SK-N-SH (cell line): ENCODE measurements at regions not wholly inside any gene's neighbourhood (a gene's known extent, or its start where the extent isn't known, plus 50 kb on each side); places are given as distances from the start of the nearest gene placed in this dataset.

Experiments used
- CTCF ChIA-PET: fragments of 300-600, 350-600 bp; formaldehyde crosslinking; extraction: SDS; loops from one replicate; lab custom pipeline; 2021; lab: Yijun Ruan, JAX
- POLR2A ChIA-PET: fragments of 350-600 bp; sonication (Branson Sonifier 250); formaldehyde crosslinking; extraction: SDS; loops from one replicate; lab custom pipeline; 2020; ENCODE audit warnings: antibody characterized with exemption, inconsistent platforms; lab: Yijun Ruan, JAX
- DNase-seq: peaks from one replicate; pipeline ENCODE4 v3.0.0; 2012
- H2AFZ ChIP-seq: fragments of 200-600 bp; sonication (generic); 2 replicates; pipeline ENCODE4 v1.8.1; 2016; ENCODE audit warnings: antibody characterized with exemption, mild to moderate bottlenecking, low read depth
- H3F3A ChIP-seq: fragments of 200-600 bp; sonication (generic); replicated peaks from 2 replicates; pipeline ENCODE3; 2016; ENCODE audit warnings: antibody characterized with exemption, mild to moderate bottlenecking; ENCODE audit not compliant: insufficient read depth
- H3K27ac ChIP-seq, 2 experiments: fragments of 200-500 bp in 1 of 2; fragments of 200-600 bp in 1 of 2; sonication (Bioruptor generic) in 1 of 2; sonication (generic), shearing (Covaris generic) in 1 of 2; 2 replicates each; pipeline versions ENCODE4 v1.5.1 to v1.6.1; 2014 to 2016; ENCODE audit warnings: low read depth in 2 of 2, inconsistent platforms in 1 of 2, low read length in 1 of 2, mild to moderate bottlenecking in 1 of 2, mixed read lengths in 1 of 2
- H3K27me3 ChIP-seq: fragments of 200-600 bp; sonication (generic), shearing (Covaris generic); 2 replicates; pipeline ENCODE4 v1.6.1; 2016; ENCODE audit warnings: mixed run types; ENCODE audit not compliant: insufficient read depth
- H3K36me3 ChIP-seq, 2 experiments: fragments of 200-500 bp in 1 of 2; fragments of 200-600 bp in 1 of 2; sonication (Bioruptor generic) in 1 of 2; sonication (generic) in 1 of 2; replicated peaks in 1 of 2; 2 replicates each; pipeline versions ENCODE3 to v1.5.1; 2014 to 2016; ENCODE audit warnings: low read length in 1 of 2, mild to moderate bottlenecking in 1 of 2; ENCODE audit not compliant: insufficient read depth in 2 of 2, control insufficient read depth in 1 of 2
- H3K4me1 ChIP-seq, 2 experiments: fragments of 200-500 bp in 1 of 2; fragments of 200-600 bp in 1 of 2; sonication (Bioruptor generic) in 1 of 2; sonication (generic), shearing (Covaris generic) in 1 of 2; 2 replicates each; pipeline versions ENCODE4 v1.5.1 to v1.6.1; 2014 to 2016; ENCODE audit warnings: low read depth in 1 of 2, low read length in 1 of 2, mixed run types in 1 of 2; ENCODE audit not compliant: insufficient read depth in 2 of 2, control insufficient read depth in 1 of 2
- H3K4me2 ChIP-seq: fragments of 200-600 bp; sonication (generic), shearing (Covaris generic); 2 replicates; pipeline ENCODE4 v1.6.1; 2017; ENCODE audit warnings: mixed run types
- H3K4me3 ChIP-seq, 2 experiments: fragments of 200-500 bp in 1 of 2; fragments of 200-600 bp in 1 of 2; sonication (Bioruptor generic) in 1 of 2; sonication (generic), shearing (Covaris generic) in 1 of 2; 2 replicates each; pipeline versions ENCODE4 v1.5.1 to v1.8.1; 2014 to 2016; ENCODE audit warnings: low read depth in 2 of 2, inconsistent platforms in 1 of 2, low read length in 1 of 2, mild to moderate bottlenecking in 1 of 2, mixed read lengths in 1 of 2, moderate library complexity in 1 of 2
- H3K79me2 ChIP-seq: fragments of 200-600 bp; sonication (generic); 2 replicates; pipeline ENCODE4 v1.8.1; 2017; ENCODE audit warnings: mild to moderate bottlenecking; ENCODE audit not compliant: insufficient read depth
- H3K9ac ChIP-seq: fragments of 200-600 bp; sonication (generic); 2 replicates; pipeline ENCODE4 v1.6.1; 2017; ENCODE audit warnings: mixed run types
- H3K9me2 ChIP-seq: fragments of 200-600 bp; sonication (generic); 2 replicates; pipeline ENCODE4 v1.6.1; 2017; ENCODE audit warnings: mixed run types
- H3K9me3 ChIP-seq: fragments of 200-600 bp; sonication (generic); 2 replicates; pipeline ENCODE4 v1.6.1; 2017; ENCODE audit warnings: mixed run types, mild to moderate bottlenecking, moderate library complexity
- H4K20me1 ChIP-seq: fragments of 200-600 bp; sonication (generic); 2 replicates; pipeline ENCODE4 v1.6.1; 2017; ENCODE audit warnings: mild to moderate bottlenecking, mixed run types; ENCODE audit not compliant: insufficient read depth
- ELF1 ChIP-seq: IDR thresholded peaks from 2 replicates; pipeline ENCODE4 v1.4.0; 2012
- EP300 ChIP-seq, 2 experiments: IDR thresholded peaks; 2 replicates each; pipeline versions ENCODE4 v1.4.0 to v1.6.1; 2012; ENCODE audit warnings: borderline replicate concordance in 1 of 2, low read depth in 1 of 2, low read length in 1 of 2
- FOXJ3 ChIP-seq: sonication (generic); formaldehyde crosslinking; IDR thresholded peaks from 2 replicates; pipeline ENCODE4 v1.5.1; 2020; ENCODE audit warnings: mild to moderate bottlenecking, missing genetic modification reagents
- FOXM1 ChIP-seq: IDR thresholded peaks from 2 replicates; pipeline ENCODE4 v1.4.0; 2012; ENCODE audit warnings: low read depth, mild to moderate bottlenecking
- GABPA ChIP-seq: IDR thresholded peaks from 2 replicates; pipeline ENCODE4 v1.4.0; 2012; ENCODE audit warnings: low read depth, mild to moderate bottlenecking
- GATA2 ChIP-seq: sonication (generic); formaldehyde crosslinking; IDR thresholded peaks from 2 replicates; pipeline ENCODE4 v1.5.0; 2020; ENCODE audit warnings: mild to moderate bottlenecking, missing genetic modification reagents
- MEF2A ChIP-seq: IDR thresholded peaks from 2 replicates; pipeline ENCODE4 v1.4.0; 2012; ENCODE audit warnings: low read depth, borderline replicate concordance
- NRF1 ChIP-seq: IDR thresholded peaks from 2 replicates; pipeline ENCODE4 v1.6.1; 2012; ENCODE audit warnings: low read depth, mild to moderate bottlenecking, low read length
- POLR2AphosphoS5 ChIP-seq: IDR thresholded peaks from 2 replicates; pipeline ENCODE4 v1.6.1; 2012; ENCODE audit warnings: low read depth, low read length
- RAD21 ChIP-seq: IDR thresholded peaks from 2 replicates; pipeline ENCODE4 v1.6.1; 2012; ENCODE audit warnings: mild to moderate bottlenecking, low read length
- RCOR1 ChIP-seq: fragments of 150-350 bp; IDR thresholded peaks from 2 replicates; pipeline ENCODE4 v1.6.1; 2017; ENCODE audit warnings: antibody characterized with exemption, low read length
- RFX5 ChIP-seq: IDR thresholded peaks from 2 replicates; pipeline ENCODE4 v1.6.1; 2012; ENCODE audit warnings: mild to moderate bottlenecking, improper control_type of control experiment, low read length
- SMC3 ChIP-seq: IDR thresholded peaks from 2 replicates; pipeline ENCODE4 v1.6.1; 2012; ENCODE audit warnings: low read depth, low read length, improper control_type of control experiment
- TAF1 ChIP-seq: IDR thresholded peaks from 2 replicates; pipeline ENCODE4 v1.6.1; 2012; ENCODE audit warnings: low read depth, mild to moderate bottlenecking, low read length, moderate library complexity, borderline replicate concordance
- TEAD4 ChIP-seq: IDR thresholded peaks from 2 replicates; pipeline ENCODE4 v1.4.0; 2012; ENCODE audit warnings: mild to moderate bottlenecking, borderline replicate concordance; ENCODE audit not compliant: insufficient read depth
- WGBS: methylation state at CpG from one replicate; pipeline ENCODE4 v1.1.6; 2017; ENCODE audit warnings: low lambda C conversion rate; 5-methylcytosine and 5-hydroxymethylcytosine counted together
- TF ChIP-seq, protein P1 (sequence below): fragments of 200-600 bp; sonication (generic); IDR thresholded peaks from 2 replicates; pipeline ENCODE4 v1.6.1; 2017; ENCODE audit warnings: antibody characterized with exemption, mild to moderate bottlenecking, moderate library complexity

DNA sequence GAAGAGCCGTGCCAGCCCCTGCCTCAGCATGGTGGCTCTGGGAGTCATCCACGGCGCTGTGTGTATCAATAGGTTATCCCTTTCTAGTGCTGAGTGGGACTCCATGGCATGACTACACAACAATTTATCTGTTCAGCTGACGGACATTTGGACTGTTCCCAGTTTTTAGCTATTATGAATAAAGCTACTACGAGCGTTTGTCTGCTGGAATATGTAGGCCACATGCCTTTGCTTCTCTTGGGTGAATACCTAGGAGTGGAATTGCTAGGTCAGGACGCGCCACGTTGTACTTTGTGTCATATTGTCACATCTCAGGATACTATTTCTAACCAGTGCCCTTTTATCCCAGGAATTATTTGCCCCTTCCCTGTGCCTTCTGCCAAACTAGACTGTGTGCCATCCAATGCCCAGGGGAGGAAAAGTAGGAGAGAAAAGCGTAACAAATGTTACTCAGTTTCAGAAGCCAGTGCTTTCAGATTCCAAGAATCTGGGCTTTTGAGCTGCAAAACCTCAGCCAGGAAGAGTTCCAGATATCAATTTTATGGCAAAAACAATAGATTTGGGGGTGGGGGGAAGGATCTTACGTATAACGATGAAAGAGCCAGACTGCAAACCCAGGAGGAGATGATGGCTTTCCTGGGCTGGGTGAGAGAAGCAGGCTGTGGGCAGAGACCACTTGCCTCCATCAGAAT lies 62.5 kb upstream of the NCOR2 start:
- Histone ChIP-seq H4K20me1 (no peaks in the 10 kb centered on the region), H3K79me2 (no peaks in the 10 kb centered on the region), H3K4me2 (no peak overlapping the region), H2AFZ (no peak overlapping the region), H3K27ac (no peak overlapping the region), H3K9me3 (no peaks in the 10 kb centered on the region), H3K9me2 (no peaks in the 10 kb centered on the region), H3K4me1 (peaks cover 0 to 17% of the 10 kb centered on the region in 2 experiments; a peak in 1 of 4 replicates), H3F3A (no peaks in the 10 kb centered on the region), H3K27me3 (no peaks in the 10 kb centered on the region), H3K36me3 (no peaks in the 10 kb centered on the region), H3K4me3 (no peak overlapping the region), H3K9ac (no peak overlapping the region)
- CTCF ChIA-PET = interaction anchor here (1.0 kb wide), 1 partner anchor 120 kb away, joined by 3 read pairs; no protein-coding TSS in a partner anchor
- POLR2A ChIA-PET = no interaction called here
- 93% methylated on average over 11 of the region's 12 CpGs for WGBS
- DNase-seq = no peak
- no peak for TF ChIP-seq FOXJ3 (CRISPR knock-in tag)
- no peak for TF ChIP-seq SMC3
- no peak for TF ChIP-seq TAF1
- no peak for TF ChIP-seq FOXM1
- no peak for TF ChIP-seq MEF2A
- no peak for TF ChIP-seq RAD21

DNA sequence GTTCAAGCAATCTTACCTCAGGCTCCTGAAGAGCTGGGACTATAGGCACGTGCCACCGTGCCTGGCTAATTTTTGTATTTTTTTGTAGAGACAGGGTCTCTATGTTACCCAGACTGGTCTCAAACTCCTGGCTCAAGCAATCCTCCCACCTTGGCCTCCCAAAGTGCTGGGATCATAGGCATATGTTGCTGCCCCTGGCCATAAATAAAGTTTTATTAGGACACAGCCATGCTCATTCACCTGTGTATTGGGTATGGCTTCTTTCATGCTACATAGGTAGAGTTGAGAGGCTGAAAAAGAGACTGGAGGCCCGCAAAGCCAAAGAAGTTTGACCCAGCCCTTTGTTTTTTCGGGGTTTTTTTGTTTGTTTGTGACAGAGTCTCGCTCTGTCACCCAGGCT lies 61.7 kb upstream of the NCOR2 start:
- Histone ChIP-seq H3K4me3 (no peak overlapping the region), H3K79me2 (no peaks in the 10 kb centered on the region), H3K36me3 (no peaks in the 10 kb centered on the region), H3K9ac (no peak overlapping the region), H3K4me2 (no peak overlapping the region), H2AFZ (no peak overlapping the region), H3K9me2 (no peaks in the 10 kb centered on the region), H3K4me1 (peaks cover 0 to 17% of the 10 kb centered on the region in 2 experiments; a peak in 1 of 4 replicates), H3K27ac (no peak overlapping the region), H3K9me3 (no peaks in the 10 kb centered on the region), H3F3A (no peaks in the 10 kb centered on the region), H3K27me3 (no peaks in the 10 kb centered on the region), H4K20me1 (no peaks in the 10 kb centered on the region)
- ChIA-PET CTCF (no interaction called here), POLR2A (no interaction called here)
- no peak for TF ChIP-seq RCOR1
- TF ChIP-seq TEAD4 = no peak
- no peak for TF ChIP-seq EP300 (IDR thresholded peaks at IDR 0.05; ENCODE audit: borderline replicate concordance in 1 of 2, low read depth in 1 of 2, low read length in 1 of 2)
- TF ChIP-seq RFX5 = no peak
- TF ChIP-seq GATA2 (CRISPR knock-in tag) = no peak
- no peak for TF ChIP-seq POLR2AphosphoS5
- TF ChIP-seq, protein P1, sequence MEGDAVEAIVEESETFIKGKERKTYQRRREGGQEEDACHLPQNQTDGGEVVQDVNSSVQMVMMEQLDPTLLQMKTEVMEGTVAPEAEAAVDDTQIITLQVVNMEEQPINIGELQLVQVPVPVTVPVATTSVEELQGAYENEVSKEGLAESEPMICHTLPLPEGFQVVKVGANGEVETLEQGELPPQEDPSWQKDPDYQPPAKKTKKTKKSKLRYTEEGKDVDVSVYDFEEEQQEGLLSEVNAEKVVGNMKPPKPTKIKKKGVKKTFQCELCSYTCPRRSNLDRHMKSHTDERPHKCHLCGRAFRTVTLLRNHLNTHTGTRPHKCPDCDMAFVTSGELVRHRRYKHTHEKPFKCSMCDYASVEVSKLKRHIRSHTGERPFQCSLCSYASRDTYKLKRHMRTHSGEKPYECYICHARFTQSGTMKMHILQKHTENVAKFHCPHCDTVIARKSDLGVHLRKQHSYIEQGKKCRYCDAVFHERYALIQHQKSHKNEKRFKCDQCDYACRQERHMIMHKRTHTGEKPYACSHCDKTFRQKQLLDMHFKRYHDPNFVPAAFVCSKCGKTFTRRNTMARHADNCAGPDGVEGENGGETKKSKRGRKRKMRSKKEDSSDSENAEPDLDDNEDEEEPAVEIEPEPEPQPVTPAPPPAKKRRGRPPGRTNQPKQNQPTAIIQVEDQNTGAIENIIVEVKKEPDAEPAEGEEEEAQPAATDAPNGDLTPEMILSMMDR = no peak
- TF ChIP-seq ELF1 = no peak
- no peak for TF ChIP-seq GABPA
- no peak for TF ChIP-seq FOXM1
- no peak for TF ChIP-seq NRF1
- no peak for TF ChIP-seq SMC3
- no peak for TF ChIP-seq TAF1
- WGBS = 96% methylated on average over 5 of the region's 5 CpGs
- no peak for DNase-seq
